Tibial artery (tissue), 4 donors: ENCODE measurements at regions not wholly inside any gene's neighbourhood (a gene's known extent, or its start where the extent isn't known, plus 50 kb on each side); places are given as distances from the start of the nearest gene placed in this dataset.

ENCODE experiments used
- DNase-seq, 2 donors: peaks; one replicate each; pipeline ENCODE4 v3.0.0-alpha.2; 2019
- H3K27ac ChIP-seq, 2 donors: fragments of 200-600 bp; sonication (generic) in 1 of 2; 1 replicate in 1 of 2; 2 replicates in 1 of 2; pipeline ENCODE4 v1.5.1; 2018 to 2019; ENCODE audit warnings: mild to moderate bottlenecking in 1 of 2
- H3K27me3 ChIP-seq, 2 donors: fragments of 200-600 bp; sonication (generic) in 1 of 2; one replicate each; pipeline versions ENCODE4 v1.5.1 to v1.6.0; 2016 to 2019
- H3K36me3 ChIP-seq, 3 donors: fragments of 200-600 bp; sonication (generic) in 2 of 3; one replicate each; pipeline ENCODE4 v1.5.1; 2016 to 2019; ENCODE audit warnings: mild to moderate bottlenecking in 2 of 3
- H3K4me1 ChIP-seq, 4 donors: fragments of 200-600 bp; sonication (generic) in 2 of 4; 1 replicate in 3 of 4; 2 replicates in 1 of 4; pipeline ENCODE4 v1.5.1; 2016 to 2019
- H3K4me3 ChIP-seq, 2 donors: fragments of 200-600 bp; sonication (generic) in 1 of 2; 1 replicate in 1 of 2; 2 replicates in 1 of 2; pipeline ENCODE4 v1.5.1; 2018 to 2019; ENCODE audit warnings: mild to moderate bottlenecking in 2 of 2
- H3K9me3 ChIP-seq, 3 donors: fragments of 200-600 bp; sonication (generic) in 1 of 3; one replicate each; pipeline ENCODE4 v1.5.1; 2016 to 2019
- CTCF ChIP-seq, 2 experiments: fragments of 200-600 bp in 1 of 2; fragments of 450-650 bp in 1 of 2; IDR thresholded peaks; one replicate each; pipeline ENCODE4 v1.5.1; 2017 to 2019; ENCODE audit warnings: antibody characterized with exemption in 2 of 2, mild to moderate bottlenecking in 1 of 2, moderate library complexity in 1 of 2
- intact Hi-C: fragments of 100-400 bp; cut with DNase I; formaldehyde crosslinking; loops from one replicate; pipeline ENCODE4 v1.15.0; 2023; ENCODE audit warnings: low total_unique reads

GRCh38 chr22:47327241-47327640 lies 564.8 kb downstream of the TBC1D22A start:
- intact Hi-C loops, result no loop called here
- no peaks in the 10 kb centered on the region for H3K4me1 ChIP-seq
- no peak for TF ChIP-seq CTCF (IDR thresholded peaks at IDR 0.05)
- no peak for DNase-seq
- no peak overlapping the region for H3K27ac ChIP-seq
- no peak overlapping the region for H3K4me3 ChIP-seq
- H3K36me3 ChIP-seq, result no peaks in the 10 kb centered on the region
- peaks cover 0 to 7% (median 0%) of the 10 kb centered on the region in 3 donors for H3K9me3 ChIP-seq
- peaks cover 0 to 6% of the 10 kb centered on the region in 2 donors for H3K27me3 ChIP-seq

- DNase-seq, result no peak
- H3K36me3 ChIP-seq, result no peaks in the 10 kb centered on the region
- H3K9me3 ChIP-seq, result peaks cover 0 to 19% (median 12%) of the 10 kb centered on the region in 3 donors
- intact Hi-C loops, result no loop called here
- H3K4me3 ChIP-seq, result no peak overlapping the region
- no peak for TF ChIP-seq CTCF (IDR thresholded peaks at IDR 0.05)
- no peak overlapping the region for H3K27ac ChIP-seq
- H3K27me3 ChIP-seq, result peaks cover 0 to under 1% of the 10 kb centered on the region in 2 donors
- no peaks in the 10 kb centered on the region for H3K4me1 ChIP-seq
Observed at GRCh38 chr22:47325249-47325648, 562.8 kb downstream of the TBC1D22A start.

GRCh38 chr22:47324435-47324990 lies 562.1 kb downstream of the TBC1D22A start:
- DNase-seq, result no peak
- Histone ChIP-seq H3K9me3 (peaks cover 0 to 27% (median 19%) of the 10 kb centered on the region in 3 donors), H3K36me3 (no peaks in the 10 kb centered on the region), H3K27ac (no peak overlapping the region), H3K4me3 (no peak overlapping the region), H3K27me3 (no peaks in the 10 kb centered on the region), H3K4me1 (no peaks in the 10 kb centered on the region)
- intact Hi-C loops, result no loop called here
- no peak for TF ChIP-seq CTCF (IDR thresholded peaks at IDR 0.05)

- DNase-seq, result no peak
- Histone ChIP-seq H3K27ac (no peak overlapping the region), H3K4me1 (no peaks in the 10 kb centered on the region), H3K36me3 (no peaks in the 10 kb centered on the region), H3K9me3 (peaks cover 0 to 27% (median 19%) of the 10 kb centered on the region in 3 donors), H3K4me3 (no peak overlapping the region), H3K27me3 (no peaks in the 10 kb centered on the region)
- TF ChIP-seq CTCF (IDR thresholded peaks at IDR 0.05), result no peak
- intact Hi-C loops, result no loop called here
Observed at GRCh38 chr22:47323518-47323917, 561.1 kb downstream of the TBC1D22A start.

GRCh38 chr22:47322854-47323253 lies 560.4 kb downstream of the TBC1D22A start:
- intact Hi-C loops, result no loop called here

More at GRCh38 chr22:47322854-47323253, 560.4 kb downstream of the TBC1D22A start:
- no peak for DNase-seq
- H3K27me3 ChIP-seq, result no peaks in the 10 kb centered on the region
- H3K9me3 ChIP-seq, result peaks cover 0 to 27% (median 19%) of the 10 kb centered on the region in 3 donors
- H3K4me3 ChIP-seq, result no peak overlapping the region
- no peak for TF ChIP-seq CTCF (IDR thresholded peaks at IDR 0.05)
- no peak overlapping the region for H3K27ac ChIP-seq
- no peaks in the 10 kb centered on the region for H3K36me3 ChIP-seq
- no peaks in the 10 kb centered on the region for H3K4me1 ChIP-seq
